Right cardiac atrium (tissue), 5 donors: ENCODE measurements at regions not wholly inside any gene's neighbourhood (a gene's known extent, or its start where the extent isn't known, plus 50 kb on each side); places are given as distances from the start of the nearest gene placed in this dataset.
"Not testable (repeated sequence)": the region's sequence is repeated elsewhere in the genome, so short reads cannot be mapped to it uniquely, and the experiment has no call there.

ENCODE experiments used
- ATAC-seq, 2 donors: fragments of 200-7000 bp; cut with Tn5 transposase; one replicate each; pipeline versions ENCODE4 v1.8.0 to v1.9.1; 2020; ENCODE audit warnings: moderate library complexity in 2 of 2, mild to moderate bottlenecking in 1 of 2
- DNase-seq, 3 donors: peaks; one replicate each; pipeline ENCODE4 v3.0.0-alpha.2; 2020
- H3K27ac ChIP-seq: one replicate; pipeline ENCODE4 v1.5.1; 2013; ENCODE audit warnings: mild to moderate bottlenecking, low read length, control low read depth, moderate library complexity
- H3K27me3 ChIP-seq: one replicate; pipeline ENCODE4 v1.6.1; 2013; ENCODE audit not compliant: control insufficient read depth, insufficient read depth
- H3K4me1 ChIP-seq: one replicate; pipeline ENCODE4 v1.6.1; 2013; ENCODE audit warnings: low read length; ENCODE audit not compliant: control insufficient read depth, insufficient read depth
- H3K4me3 ChIP-seq: one replicate; pipeline ENCODE4 v1.5.1; 2013; ENCODE audit warnings: low read length, control low read depth
- H3K9me3 ChIP-seq: one replicate; pipeline ENCODE4 v1.6.1; 2013; ENCODE audit warnings: low read length; ENCODE audit not compliant: control insufficient read depth
- WGBS: extraction: QIAGEN DNeasy Blood & Tissue Kit; methylation state at CpG from one replicate; pipeline ENCODE4 v1.1.7; 2013; 5-methylcytosine and 5-hydroxymethylcytosine counted together
- intact Hi-C, 4 donors: fragments of 100-400 bp; cut with DNase I; formaldehyde crosslinking; loops; one replicate each; pipeline versions ENCODE4 v1.11.0 to v1.14.0; 2022 to 2023
- donor health status: healthy with polysubstance abuse.
- donor health status: DM: no; HTN: yes; CAD: no.
- donor health status: DM: no; HTN: no; CAD: no.
- donor health status: DM: no; HTN: yes; CAD: no; lungs with severe emphysema.
- donor health status: DM: yes; HTN: yes; CAD: no.

- H3K9me3 ChIP-seq: no peaks in the 10 kb centered on the region
- no peak for ATAC-seq
- no peak for DNase-seq
- no peak overlapping the region for H3K27ac ChIP-seq
- H3K4me1 ChIP-seq: no peaks in the 10 kb centered on the region
- WGBS: 30% methylated on average over 6 of the region's 6 CpGs
- H3K27me3 ChIP-seq: no peaks in the 10 kb centered on the region
- intact Hi-C loops: no loop called here
- H3K4me3 ChIP-seq: no peak overlapping the region
Measured at GRCh38 chr9:38486056-38486615, 61.9 kb upstream of the IGFBPL1 start.

GRCh38 chr9:38484076-38484665, 59.9 kb upstream of the IGFBPL1 start:
- H3K27ac ChIP-seq, H3K9me3 ChIP-seq, intact Hi-C loops, H3K4me1 ChIP-seq, DNase-seq, H3K27me3 ChIP-seq, ATAC-seq, H3K4me3 ChIP-seq: not testable (repeated sequence)
- 80% methylated on average over 2 of the region's 2 CpGs for WGBS

GRCh38 chr9:38482918-38483592, 58.8 kb upstream of the IGFBPL1 start:
- Histone ChIP-seq H3K4me1 (no peaks in the 10 kb centered on the region), H3K4me3 (no peak overlapping the region), H3K27me3 (no peaks in the 10 kb centered on the region), H3K9me3 (no peaks in the 10 kb centered on the region), H3K27ac (no peak overlapping the region)
- WGBS: 35% methylated on average over 10 of the region's 10 CpGs
- ATAC-seq (no peak), DNase-seq (no peak)
- intact Hi-C loops: no loop called here

GRCh38 chr9:38478211-38478610, 54.0 kb upstream of the IGFBPL1 start:
- Histone ChIP-seq H3K27me3 (no peaks in the 10 kb centered on the region), H3K4me3 (no peak overlapping the region), H3K9me3 (no peaks in the 10 kb centered on the region), H3K4me1 (no peaks in the 10 kb centered on the region), H3K27ac (no peak overlapping the region)
- WGBS: 93% methylated on average over 22 of the region's 22 CpGs
- DNase-seq (no peak), ATAC-seq (no peak)
- intact Hi-C loops: no loop called here

- DNase-seq, intact Hi-C loops, H3K4me1 ChIP-seq, ATAC-seq, H3K27me3 ChIP-seq, H3K9me3 ChIP-seq, H3K4me3 ChIP-seq, H3K27ac ChIP-seq: not testable (repeated sequence)
- 94% methylated on average over 4 of the region's 4 CpGs for WGBS
Measured at GRCh38 chr9:38474476-38474875, 50.2 kb upstream of the IGFBPL1 start.
